CD4-positive, alpha-beta T cell treated with Interleukin-17A for 4 hours (primary cell): ENCODE measurements at regions not wholly inside any gene's neighbourhood (a gene's known extent, or its start where the extent isn't known, plus 50 kb on each side); places are given as distances from the start of the nearest gene placed in this dataset.
A peak's percentile ranks its signal among the peaks of the same experiment; 100 is the strongest.

Experiments used
- DNase-seq: peaks from one replicate; pipeline ENCODE4 v3.0.0-alpha.2; 2020; ENCODE audit warnings: mixed read lengths

DNA sequence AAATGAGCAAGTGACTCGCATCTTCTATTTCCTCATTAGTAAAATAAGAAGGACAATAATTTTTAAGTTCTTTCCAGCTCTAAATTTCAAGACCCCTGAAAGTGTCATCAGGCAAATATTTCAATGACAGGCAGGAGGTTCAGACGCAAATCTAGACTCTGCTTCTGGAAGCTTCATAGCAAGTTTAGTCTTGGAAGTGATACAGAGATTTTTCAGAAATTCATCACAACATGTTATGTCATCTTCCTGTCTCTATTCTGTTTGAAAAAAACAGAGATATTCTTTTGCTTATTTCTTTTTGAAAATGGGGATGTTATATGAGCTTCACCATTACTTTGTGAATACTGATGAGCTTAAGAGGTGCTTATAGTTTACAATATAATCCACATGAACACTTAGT lies 74.0 kb downstream of the C3orf85 start:
- DNase-seq = no peak

DNA sequence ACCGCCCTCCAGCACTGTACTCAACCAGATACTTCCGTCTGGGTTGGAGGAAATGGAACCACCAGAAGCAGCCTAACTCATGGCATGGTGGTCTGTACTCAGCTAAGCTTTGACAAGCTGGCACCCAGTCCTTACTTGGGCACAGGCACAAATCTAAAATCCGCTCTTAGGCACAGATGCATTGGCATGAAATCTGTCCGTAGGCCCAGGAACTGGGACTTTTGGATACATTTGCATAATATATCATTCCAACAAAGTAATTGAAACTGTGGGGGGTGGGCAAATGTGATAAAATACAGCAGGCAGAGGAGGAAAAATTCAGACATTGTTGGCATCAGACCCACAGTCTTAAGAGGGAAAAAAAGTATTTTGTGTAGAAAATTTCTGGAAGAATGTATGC lies 75.4 kb downstream of the C3orf85 start:
- DNase-seq = no peak

DNA sequence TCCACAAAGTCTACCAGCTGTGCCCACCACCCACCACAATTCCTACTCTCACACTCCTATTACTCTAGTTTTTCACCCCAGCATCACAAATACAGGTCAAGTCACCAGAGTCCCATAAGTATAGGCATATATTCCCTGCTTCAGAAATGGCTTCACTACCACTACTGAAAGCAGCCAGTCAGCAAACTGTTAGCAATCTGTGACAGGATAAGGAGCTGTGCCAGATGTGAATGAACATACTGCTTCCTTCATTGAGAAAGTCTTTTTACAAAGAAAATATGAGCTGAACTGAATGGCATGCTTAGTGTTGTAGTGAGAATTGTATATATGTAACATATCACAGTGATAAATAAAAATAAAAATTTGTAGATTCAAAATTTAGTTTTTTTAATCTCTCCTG lies 76.8 kb downstream of the C3orf85 start:
- no peak for DNase-seq

DNA sequence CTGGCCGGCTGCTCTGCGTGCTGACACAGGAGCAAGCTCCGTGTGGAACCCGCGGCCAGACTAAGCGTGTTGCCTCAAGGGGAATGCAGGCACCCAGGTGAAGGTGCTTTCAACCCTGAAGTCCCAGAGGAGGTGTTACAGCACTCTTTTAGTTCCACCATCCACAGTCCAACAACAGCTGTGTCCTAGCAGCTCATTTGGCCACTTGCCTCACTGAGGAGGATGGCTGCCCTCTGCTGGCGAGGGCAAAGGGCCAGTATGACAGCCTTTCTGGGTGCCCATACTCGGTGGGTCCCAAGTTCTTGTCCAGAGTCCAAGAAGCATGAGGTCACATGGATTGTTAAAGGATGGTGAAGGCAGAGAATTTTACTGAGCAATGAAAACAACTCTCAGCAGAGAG lies 87.8 kb downstream of the C3orf85 start:
- peak; percentile 3 for DNase-seq

DNA sequence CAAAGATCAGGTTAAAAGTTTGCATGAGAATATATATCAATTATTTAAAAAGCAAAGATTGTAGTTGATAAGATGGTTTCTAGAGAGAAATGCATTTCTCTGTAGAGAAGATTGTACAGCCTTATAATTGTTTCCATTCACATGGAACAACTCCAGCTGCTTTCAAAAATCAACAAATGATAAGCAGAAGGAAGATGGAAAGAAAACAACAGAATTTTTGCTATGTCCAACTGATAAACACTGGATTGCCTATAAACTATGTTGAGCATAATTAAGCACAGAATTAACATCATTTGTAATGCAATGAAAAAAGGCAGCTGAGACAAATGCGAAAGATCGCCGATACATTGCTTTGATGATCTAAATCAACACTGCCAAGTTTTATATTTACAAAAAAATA lies 89.0 kb downstream of the C3orf85 start:
- no peak for DNase-seq

DNA sequence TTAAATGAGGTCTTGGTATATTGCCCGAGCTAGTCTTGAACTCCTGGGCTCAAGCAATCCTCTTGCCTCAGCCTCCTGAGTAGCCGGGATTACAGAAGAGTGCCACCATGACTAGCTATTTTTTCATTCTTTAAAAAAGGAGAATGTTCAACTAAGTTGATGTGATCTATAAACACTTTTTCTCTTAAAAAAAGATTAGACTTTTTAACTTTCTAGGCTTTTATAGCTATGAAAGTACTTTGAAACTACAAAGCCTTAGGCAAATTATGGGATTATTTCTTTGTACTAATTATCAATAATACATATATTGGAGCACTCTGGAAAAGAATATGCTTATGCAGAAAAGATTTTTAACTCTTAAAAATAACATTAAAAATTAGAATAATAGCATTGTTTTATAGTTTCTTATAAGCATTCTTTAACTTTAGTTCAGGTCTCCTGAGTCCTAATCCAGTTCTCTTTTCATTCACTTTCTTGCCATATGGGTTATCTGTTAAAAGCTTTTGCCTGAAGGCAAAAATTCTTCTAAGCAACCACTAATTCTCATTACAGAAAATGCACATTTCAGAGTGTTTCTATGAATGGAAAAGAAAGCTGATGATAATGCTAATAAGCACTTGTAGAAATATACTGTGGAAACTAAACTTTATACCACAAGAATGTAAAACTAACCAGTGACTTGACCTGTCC lies 87.8 kb downstream of the DPPA2 start:
- no peak for DNase-seq

DNA sequence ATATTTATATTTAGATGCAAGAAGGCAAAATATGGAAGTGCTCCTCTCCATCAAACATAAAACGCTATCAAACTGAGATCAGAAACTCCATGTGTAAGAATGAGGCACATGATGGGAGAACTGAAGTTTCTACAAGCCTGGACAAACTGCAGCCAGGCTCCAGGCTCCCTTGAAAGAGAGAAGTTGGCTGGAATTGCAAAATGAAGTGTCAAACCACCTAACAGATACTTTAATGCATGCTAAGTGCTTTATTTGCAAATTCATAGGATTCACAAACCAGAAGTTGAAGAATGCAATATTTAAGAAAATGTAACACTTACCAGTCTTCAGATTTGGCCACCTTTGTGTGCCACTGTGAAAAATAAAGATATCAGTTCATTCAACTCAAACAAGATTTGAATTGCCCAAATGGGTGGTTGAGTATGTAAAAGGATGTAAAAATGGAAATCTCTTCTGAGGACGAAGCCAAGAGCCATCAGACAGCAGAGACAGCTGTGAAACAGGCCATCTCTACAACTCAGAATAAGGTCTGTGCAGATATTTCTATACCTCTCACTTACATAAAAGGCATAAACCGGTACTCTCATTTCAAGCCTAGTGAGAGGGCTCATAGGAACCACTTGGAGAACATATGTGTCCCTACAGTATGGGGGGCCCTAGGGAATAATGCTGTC lies 87.0 kb downstream of the DPPA2 start:
- DNase-seq = no peak

DNA sequence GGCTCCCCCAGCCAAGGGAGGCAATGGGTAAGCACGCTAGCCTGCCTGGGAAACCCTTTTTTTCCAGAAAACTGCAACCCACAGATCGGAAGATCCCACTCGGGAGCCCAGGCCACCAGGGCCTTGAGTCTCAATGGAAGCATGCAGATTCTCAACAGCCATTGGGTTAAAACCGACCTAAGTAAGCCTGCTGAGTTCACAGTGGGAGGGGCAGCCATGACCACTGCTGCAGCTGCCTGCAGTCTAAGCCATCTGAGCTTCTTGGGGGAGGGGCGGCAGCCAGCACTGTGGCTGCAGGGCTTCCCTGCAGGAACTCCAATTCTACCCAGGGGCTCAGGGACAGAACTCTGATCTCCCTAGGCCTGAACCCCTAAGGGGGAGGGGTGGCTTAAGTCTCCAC lies 82.0 kb downstream of the DPPA2 start:
- DNase-seq = no peak

DNA sequence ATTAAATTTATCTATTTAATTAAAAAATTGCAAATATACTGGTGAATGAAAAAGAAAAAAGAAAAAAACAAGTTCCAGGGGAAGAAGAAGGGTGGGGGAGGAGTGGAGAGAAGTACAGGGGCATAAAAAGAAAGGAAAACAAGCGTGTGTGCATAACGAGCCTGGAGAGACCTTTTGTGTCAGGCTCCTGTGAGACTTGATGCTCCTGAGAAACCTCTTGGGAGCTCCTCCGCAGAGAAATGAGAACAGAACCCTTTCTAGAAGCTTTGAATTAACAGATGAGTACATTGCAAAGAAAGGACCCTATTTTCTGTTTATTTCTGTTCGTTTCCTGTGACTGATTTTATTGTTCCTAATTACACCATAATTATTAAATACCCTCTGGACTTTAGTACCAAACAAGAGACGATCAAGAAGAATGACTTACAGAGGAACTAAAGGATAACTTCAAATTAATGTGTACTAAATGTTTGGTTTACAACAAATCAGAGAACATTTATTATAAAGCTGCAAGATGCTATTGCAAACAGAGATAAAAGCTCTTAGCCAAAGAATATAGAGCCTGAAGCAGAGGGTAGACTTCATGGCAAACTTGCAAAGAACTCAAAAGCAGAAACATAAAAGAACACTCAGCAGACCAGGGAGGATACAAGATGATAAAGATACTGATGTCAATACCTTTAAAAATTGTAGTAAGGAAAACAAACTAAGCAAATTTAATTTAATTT lies 74.7 kb downstream of the DPPA2 start:
- no peak for DNase-seq

DNA sequence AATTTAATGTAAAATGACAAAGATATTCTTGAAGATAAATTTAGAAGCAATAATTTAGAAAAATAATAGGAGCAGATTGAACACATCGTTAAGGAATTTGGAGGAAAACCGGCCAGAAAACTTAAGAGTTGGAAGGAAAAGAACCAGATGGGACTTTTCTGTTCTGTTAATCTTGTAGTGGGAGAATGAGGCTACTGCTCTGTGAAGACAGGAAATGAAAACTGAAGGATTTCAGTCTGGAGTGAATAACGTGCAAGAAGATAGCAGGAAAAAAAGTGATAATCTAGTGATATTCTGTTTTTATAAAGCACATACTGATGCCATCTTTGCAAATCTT lies 74.2 kb downstream of the DPPA2 start:
- DNase-seq = no peak
